CD4-positive, alpha-beta T cell treated with Interleukin-4 for 1 hour (primary cell): ENCODE measurements at regions not wholly inside any gene's neighbourhood (a gene's known extent, or its start where the extent isn't known, plus 50 kb on each side); places are given as distances from the start of the nearest gene placed in this dataset.

Experiments used
- DNase-seq, 2 donors: peaks; one replicate each; pipeline ENCODE4 v3.0.0-alpha.2; 2020 to 2022

GRCh38 chr11:91800208-91800914 lies 424.3 kb upstream of the FAT3 start:
- no peak for DNase-seq

DNA sequence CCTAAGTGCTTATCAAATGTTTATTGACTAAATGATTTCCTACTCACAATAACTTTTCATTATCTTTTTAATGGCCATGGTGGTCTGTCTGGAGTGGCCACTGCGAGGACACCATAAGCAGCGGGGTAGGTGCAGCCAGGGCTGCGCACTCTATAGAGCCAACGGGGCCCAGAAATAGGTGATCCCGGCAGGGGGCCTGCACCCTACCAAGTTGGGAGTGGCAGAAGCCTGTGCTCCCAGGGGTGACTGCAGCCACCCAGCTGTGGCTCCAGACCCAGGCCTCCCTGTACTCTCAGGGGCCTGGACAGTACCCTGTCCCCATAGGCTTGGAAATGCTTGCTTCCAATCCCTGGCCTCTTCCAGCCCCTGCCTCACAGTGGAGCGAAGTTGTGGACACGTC lies 426.4 kb upstream of the FAT3 start:
- no peak for DNase-seq

DNA sequence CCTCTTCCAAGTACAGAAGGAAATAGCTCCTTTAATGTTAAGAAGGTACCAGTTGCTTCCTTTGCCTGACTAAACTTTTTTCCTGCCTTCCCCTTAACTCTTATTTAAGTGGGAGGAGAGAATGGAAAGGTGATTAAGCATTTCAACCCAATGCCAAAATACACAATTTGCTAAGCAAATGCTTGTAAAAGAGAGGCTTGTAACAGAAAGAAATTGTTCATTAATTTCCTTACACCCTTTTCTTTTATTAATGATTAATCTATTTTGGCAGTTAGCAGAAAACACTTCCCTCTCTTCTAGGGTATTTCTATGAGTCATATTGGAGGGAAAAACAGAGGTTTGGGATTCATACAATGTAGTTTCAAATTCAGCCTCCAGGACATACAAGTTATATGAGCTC lies 427.6 kb upstream of the FAT3 start:
- no peak for DNase-seq

GRCh38 chr11:91795139-91795887 lies 429.3 kb upstream of the FAT3 start:
- no peak for DNase-seq

DNA sequence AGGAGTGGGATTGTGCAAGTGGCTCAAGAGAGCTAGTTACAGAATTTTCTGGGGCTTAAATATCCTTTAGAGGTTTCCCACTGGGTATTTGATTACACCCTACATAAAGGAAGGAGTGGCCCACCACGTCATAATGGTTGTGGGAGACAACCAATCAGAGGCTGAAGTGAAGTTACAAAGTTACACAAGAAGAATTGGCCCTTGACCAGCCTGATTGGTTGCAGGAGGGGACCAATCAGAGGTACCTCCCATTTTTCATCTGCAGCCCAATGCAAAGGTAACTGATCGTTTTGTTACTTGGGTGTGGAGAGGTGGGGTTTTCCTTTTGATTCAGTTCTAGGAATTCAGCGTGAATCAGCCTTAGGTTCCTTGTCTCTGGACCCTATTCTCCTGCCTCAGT lies 430.5 kb upstream of the FAT3 start:
- no peak for DNase-seq

DNA sequence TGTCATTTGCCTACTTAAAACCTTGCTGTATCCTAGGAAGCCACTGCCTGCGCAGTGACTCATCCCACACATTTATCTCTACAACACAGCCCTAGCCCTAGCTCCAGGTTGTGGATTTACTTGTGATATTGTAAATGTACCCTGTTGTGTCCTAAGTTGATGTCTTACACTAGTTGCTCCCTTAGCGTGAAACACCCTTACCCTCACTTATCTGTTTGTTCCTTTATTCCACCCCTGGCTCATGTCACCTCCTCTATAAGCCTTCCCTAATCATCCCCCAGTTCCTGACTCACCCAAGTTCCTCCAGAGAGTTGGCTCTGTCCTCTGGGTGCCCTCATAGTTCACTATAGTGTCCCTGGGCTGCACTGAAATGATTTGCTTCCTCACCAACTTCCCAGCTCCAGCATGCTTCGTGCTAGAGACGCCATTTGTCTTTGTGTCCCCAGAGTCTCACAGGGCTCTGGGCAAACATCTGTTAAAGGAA lies 431.8 kb upstream of the FAT3 start:
- DNase-seq = no peak

DNA sequence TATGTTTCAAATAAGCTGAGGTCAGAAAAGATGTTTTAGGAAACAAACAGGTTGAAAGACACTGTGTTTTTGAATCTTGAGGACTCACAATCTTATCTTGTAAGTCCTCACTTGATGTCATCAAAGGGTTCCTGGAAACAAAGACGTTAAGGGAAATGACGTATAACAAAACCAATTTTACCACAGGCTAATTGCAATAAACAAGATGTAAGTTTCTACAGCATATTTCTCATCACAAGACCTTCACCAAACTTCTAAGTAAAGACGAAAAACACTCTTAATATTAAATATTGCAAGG lies 433.5 kb upstream of the FAT3 start:
- no peak for DNase-seq

- DNase-seq = no peak
Measured at GRCh38 chr11:91790346-91791170, 434.1 kb upstream of the FAT3 start.

DNA sequence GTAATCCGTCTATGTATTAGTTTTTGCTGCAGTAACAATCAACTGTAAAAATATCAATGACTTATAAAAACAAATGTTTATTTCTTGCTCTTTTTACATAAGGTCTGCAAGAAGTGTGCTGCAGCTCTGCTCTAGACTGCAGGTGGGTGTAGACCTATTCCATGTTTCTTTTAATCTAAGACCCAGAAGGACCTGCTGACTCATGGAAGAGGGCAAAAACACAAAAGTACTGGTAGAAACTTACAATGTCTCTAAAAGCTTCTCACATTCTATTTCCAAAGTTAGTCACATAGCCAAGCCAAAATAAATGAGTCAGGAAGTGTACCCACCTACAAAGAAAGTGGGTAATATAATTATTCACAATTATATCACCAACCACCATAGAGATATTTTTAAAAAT lies 435.9 kb upstream of the FAT3 start:
- no peak for DNase-seq

DNA sequence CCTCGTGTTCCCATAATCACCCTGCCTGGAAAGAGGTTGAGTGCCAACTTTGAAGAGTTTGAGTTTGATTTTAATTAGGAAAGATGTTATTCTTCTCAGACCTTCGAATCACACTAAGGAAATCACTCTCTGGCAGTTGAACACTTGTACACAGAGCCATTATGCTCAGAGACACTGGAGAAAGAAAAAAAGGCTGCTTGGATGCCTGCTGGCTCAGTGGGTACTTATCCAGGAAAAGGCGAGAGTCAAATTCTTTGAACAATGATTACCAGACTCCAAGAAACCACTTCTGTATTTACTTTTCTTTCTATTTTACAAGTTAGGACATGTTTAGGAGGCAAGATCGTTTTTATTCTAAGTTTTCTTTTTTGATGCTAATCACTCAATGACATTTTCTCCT lies 438.5 kb upstream of the FAT3 start:
- DNase-seq = no peak

- no peak for DNase-seq
Measured at GRCh38 chr11:91783173-91783572, 441.4 kb upstream of the FAT3 start.

- no peak for DNase-seq
Measured at GRCh38 chr11:91778758-91779157, 445.9 kb upstream of the FAT3 start.

GRCh38 chr11:91776655-91777054 lies 448.0 kb upstream of the FAT3 start:
- no peak for DNase-seq

DNA sequence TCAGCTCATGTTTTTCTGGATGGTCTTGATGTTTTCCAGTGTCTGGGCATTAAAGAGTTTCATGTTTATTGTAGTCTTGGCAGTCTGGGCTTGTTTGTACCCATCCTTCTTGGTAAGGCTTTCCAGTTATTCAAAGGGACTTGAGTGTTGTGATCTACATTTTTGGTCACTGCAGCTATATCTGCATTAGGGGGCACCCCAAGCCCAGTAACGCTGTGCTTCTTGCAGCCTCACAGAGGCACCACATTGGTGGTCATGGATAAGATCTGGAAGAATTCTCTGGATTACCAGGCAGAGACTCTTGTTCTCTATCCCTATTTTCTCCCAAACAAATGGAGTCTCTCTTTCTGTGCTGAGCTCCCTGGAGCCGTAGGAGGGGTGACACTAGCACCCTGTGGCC lies 451.5 kb upstream of the FAT3 start:
- DNase-seq = no peak

DNA sequence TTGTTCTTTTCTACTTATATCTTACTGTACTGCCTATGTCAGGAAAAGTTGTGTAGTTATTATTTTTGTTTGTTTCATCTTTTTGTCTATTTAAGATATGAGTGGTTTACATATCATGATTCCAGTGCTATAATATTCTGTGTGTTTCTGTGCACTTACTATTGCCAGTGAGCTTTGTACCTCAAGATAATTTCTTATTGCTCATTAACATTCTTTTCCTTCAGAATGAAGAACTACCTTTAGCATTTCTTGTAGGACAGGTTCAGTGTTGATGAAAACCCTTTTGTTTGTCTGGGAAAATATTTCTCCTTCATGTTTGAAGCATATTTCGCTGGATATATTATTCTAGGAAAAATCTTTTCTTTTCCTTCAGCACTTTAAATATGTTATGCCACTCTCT lies 452.7 kb upstream of the FAT3 start:
- DNase-seq = no peak

DNA sequence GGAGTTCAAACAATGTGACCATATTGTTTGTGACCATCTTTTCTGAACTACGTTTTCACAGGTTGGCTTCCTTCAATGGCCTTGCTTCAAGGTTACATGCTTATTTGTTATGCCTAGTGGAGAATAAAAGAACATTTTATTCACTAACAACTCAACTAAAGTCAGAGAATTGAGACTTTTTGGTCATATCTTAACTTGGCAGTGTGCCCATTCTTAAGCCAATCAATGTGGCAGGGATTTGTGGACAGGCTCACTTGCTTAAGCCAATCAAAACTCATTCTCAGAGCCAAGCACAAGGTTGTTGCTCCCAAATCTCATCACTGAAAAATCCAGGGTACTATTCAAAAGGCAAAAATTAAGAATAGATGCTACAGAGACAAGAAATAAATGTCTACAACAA lies 455.8 kb upstream of the FAT3 start:
- DNase-seq = no peak

DNA sequence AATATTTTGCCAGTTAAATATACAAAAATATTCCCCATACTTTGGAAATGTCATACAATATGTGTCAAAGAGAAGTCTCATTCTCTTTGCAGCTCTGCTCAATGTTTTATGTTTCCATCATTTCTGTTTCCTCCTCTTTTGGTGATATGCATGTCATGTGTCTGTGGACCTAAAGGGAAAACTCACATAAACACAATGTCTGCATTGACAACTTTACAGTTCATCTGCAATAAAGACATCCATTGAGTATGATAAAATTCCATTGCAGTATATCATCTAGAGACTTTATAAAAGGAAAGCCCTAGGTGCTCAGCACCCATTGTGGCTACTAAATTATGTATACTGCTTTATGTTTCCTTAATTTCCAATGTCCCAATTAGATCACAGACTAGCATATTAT lies 461.3 kb upstream of the FAT3 start:
- DNase-seq = no peak

DNA sequence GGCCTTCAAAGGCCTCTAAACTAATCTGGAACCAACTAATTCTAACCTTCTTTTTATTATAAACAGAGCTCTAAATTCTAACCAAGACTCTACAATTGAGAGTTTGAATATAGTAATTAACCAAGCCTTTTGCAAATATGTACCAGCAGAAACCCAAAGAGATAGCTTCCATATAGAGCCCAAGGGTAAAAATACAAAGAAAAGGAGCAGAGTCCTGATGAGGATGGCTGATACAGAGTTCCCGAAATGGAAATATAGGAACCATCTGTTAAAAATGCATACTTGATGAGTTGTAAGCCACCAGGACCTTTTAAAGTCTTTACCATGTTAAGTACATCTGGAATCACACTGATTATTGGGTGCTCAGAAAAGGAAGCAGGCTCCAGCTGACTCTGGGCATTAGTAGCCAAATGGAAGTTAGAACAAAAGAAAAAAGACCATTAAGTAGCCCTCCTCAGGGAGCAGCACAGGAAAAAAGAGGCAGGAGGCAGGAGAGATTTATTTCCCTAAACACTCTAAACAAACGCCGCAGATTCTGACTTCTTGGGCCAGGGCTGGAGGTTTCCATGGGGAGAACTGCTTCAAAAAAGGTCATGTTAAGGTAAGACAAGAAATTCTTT lies 463.1 kb upstream of the FAT3 start:
- no peak for DNase-seq

GRCh38 chr11:91756829-91757480 lies 467.7 kb upstream of the FAT3 start:
- no peak for DNase-seq

GRCh38 chr11:91755951-91756707 lies 468.5 kb upstream of the FAT3 start:
- DNase-seq = no peak

- DNase-seq = no peak
Measured at GRCh38 chr11:91755526-91755925, 469.1 kb upstream of the FAT3 start.

DNA sequence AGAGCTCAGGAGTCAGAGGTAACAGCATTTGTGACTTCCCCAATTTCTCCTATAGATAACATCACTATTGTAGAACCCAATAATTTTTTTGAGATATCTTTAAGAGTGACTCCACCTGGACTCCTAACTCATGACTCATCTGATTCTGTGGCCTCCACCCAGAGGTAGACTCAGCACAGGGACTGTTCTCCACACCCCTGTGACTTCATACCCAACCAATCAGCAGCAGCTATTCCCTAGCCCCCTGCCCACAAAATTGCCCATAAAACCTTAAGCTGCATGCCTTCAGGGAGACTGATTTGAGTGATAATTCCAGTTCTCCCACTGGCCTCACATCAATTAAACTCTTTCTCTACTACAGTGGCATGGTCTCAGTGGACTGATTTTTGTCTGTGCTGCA lies 475.4 kb upstream of the FAT3 start:
- no peak for DNase-seq
